NCI-H2196 treated with DMSO at 0.1 percent for 48 hours (cell line): ENCODE measurements at regions not wholly inside any gene's neighbourhood (a gene's known extent, or its start where the extent isn't known, plus 50 kb on each side); places are given as distances from the start of the nearest gene placed in this dataset.
"Not testable (repeated sequence)": the region's sequence is repeated elsewhere in the genome, so short reads cannot be mapped to it uniquely, and the experiment has no call there.

Experiments used
- DNase-seq: peaks from one replicate; lab custom pipeline; 2025; ENCODE audit not compliant: unreplicated experiment; lab: John Stamatoyannopoulos, UW

GRCh38 chr10:28733245-28733644 is 55.9 kb downstream of the BAMBI start:
- no peak for DNase-seq

DNA sequence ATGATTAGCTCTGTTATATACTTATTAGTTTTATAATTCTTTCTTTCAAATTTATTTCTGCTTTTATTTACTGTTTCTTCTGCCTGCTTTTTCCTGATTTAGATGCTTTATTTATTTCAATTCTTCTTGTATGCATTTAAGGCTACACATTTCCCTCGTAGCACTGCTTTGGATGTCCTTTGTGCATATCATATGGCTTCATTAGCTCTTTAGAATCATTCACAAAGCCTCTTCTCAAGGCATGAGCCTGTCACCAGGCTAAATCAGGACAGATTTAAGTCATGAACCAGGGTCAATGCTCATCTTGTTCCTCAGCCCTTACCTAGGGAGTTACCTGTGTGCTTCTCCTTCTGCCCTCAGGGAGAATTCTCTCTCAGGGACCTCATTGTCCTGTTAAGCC is 56.3 kb downstream of the BAMBI start:
- DNase-seq = no peak

DNA sequence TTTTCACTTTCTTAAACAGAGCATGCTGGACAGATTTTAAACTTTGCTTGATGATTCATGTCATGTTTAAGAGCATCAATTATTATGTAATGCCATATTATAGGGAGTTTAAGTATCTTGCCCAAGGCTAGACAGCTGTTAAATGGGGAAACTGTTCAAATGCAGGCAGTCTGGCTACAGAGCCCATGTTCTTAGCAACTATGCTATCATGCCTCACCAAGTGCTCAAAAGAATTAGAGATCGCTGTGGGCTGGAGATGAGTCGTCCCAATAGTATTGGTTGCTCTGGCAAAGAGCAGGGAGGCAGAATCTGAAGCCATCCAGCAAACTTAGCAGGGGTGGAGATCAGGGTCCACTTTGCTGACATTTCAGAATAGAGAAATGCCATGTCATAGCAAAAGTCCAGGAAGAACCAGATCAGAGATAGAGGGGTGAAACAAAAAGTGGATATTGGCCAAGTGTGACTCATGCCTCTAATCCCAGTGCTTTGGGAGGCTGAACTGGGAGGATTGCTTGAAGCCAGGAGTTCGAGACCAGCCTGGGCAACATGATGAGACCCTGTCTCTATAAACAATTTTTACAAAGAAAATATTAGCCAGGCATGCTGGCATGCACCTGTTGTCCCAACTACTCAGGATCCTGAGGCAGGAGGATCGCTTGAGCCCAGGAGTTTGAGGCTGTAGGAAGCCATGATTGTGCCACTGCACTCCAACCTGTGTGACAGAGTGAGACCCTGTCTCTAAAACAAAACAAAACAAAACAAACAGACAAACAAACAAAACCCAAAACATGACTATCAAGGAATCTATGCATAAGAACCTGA is 57.8 kb downstream of the BAMBI start:
- no peak for DNase-seq

DNA sequence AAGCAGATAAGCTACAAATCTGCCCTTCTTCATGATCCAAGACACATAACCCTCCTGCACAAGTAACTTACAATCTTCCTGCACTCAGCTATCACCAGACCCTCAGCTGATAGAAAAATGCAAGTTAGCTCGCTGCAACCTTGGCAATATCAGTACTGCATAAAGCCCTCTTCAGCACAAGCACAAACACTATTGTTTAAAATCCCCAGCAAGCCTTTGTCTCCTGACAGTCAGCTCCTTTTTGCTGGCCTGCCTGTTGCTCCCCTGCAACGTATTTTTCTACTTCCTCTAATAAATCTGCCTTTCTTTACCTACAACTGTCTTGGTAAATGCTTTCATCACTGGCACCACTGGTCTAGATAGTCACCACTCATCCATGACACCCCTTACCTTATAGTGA is 59.8 kb downstream of the BAMBI start:
- no peak for DNase-seq

DNA sequence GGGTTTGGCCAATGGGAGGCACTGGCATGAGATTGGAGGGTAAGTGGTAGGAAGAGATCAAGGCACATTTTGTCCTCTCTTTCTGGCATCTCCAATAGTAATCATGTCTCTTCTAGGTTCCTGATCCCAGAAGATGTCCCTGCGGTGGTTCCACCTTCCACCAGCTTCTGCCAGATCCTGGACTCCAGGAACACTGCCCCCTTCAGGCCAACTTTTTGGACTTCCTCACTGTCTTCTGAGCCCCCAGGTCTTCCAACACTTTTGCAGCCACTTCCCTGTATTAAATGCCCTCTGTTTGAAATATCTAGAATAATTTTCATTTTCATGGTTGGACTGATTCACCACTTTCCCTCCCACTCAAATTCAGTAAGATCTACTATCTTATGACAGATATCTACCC is 60.9 kb downstream of the BAMBI start:
- DNase-seq = no peak

- DNase-seq = no peak
Measured at GRCh38 chr10:28743576-28743975, 66.3 kb downstream of the BAMBI start.

DNA sequence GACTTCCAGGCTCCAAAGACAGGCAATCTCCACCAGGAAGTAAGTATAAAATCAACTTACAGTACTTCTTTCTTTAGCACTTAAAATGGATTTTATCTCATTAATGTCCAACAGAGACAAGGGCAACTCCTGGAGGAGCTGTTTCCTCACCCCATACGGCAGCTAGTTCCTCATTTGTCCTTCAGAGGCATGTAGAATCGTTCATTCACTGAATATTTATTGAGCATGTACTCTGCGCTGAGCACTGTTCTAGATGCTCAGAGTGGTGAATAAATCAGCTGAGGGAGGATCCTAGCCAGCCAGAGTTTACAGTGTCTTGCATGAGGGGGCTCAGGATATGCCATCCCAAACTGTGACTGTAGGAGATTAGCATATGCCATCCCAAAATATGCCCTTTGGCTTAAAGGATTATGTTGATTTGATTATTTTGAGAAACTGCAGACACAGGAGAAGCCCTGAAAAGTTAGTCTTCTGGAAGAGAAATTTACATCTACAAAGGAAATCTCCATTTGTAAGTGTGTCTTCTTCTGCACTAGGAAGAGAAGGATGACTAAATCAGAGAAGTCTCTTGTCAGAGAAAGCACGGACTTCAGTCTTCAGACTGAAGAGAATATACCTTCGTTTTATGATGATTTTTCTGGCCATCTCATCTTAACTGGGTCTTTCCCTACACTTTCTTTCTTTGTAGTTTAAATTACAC is 66.9 kb downstream of the BAMBI start:
- no peak for DNase-seq

- no peak for DNase-seq
Measured at GRCh38 chr10:28754930-28755718, 77.8 kb downstream of the BAMBI start.

DNA sequence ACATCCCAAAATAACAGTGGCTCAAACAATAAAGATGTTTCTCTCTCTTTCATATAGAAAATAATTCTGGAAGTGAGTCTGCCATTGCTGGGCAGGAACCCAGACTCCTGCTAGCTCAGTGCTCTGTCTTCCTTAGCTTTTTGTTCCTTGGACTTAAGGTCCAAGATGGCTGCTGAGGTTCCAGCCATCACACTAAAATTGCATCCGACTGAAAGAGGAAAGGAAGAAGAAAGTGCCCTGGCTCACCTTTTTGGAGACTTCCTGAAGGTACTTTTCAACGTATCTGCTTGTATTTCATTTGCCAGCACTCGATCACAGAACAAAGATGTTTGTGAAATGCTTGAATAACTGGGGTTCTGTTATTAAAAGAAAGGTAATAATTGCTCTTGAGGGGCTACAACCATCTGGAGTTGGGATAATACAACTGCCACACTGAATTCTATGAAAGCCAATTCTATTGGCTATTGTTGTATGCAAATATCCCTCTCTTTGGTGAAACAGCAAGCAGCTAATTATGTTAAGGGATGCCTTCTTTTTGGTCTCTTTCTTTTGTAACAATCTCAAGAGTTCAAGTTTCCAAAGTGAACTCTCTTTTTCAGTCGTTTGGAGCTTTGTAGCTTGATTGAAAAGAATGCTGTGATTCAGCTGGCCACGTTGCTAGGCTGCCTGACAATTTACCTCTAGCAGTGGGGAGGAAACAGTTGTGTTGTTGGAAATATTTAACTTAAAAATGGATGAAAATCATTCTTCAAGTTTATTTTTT is 83.9 kb downstream of the BAMBI start:
- no peak for DNase-seq

DNA sequence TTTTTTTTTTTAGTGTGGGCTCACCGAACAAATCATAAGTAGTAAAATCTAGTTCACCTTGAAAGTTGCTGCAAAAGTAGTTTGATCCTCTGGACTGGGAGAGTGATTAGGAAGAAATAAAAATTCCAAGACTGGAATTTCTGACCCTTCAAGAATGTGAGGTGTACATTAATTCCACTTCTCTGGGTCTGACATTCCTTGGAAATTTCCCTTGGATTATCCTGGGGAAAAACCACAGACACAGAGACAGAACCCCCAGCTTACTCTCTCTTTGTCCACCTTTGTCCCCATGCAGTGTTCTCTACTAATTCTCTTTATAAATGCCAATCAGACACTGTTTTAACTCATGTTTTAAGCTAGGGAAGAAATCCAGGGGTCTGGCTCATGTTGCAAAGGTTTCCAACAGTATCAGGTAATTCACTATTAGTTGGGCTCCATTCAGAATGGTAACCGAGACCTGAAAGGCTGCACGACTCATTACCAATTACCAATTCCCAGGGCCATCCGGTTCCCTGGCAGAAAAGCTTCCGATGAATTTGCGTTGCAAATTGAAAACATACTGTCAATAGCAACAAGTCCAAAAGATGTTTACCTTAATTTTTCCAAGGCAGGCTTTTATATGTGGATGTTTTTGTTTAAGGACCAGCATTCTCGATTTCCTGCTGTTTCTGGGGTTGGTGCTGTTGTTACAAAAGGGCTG is 86.3 kb downstream of the BAMBI start:
- no peak for DNase-seq

- DNase-seq = no peak
Measured at GRCh38 chr10:28765641-28766040, 88.3 kb downstream of the BAMBI start.

- no peak for DNase-seq
Measured at GRCh38 chr10:28768227-28768626, 90.9 kb downstream of the BAMBI start.

GRCh38 chr10:28769091-28769604 is 91.8 kb downstream of the BAMBI start:
- DNase-seq = no peak

GRCh38 chr10:28771580-28772090 is 94.3 kb downstream of the BAMBI start:
- DNase-seq = not testable (repeated sequence)

GRCh38 chr10:28774051-28774995 is 97.0 kb downstream of the BAMBI start:
- DNase-seq = peak; percentile 25

- no peak for DNase-seq
Measured at GRCh38 chr10:28775773-28776172, 98.5 kb downstream of the BAMBI start.

GRCh38 chr10:28776519-28776918 is 99.2 kb downstream of the BAMBI start:
- DNase-seq = no peak

DNA sequence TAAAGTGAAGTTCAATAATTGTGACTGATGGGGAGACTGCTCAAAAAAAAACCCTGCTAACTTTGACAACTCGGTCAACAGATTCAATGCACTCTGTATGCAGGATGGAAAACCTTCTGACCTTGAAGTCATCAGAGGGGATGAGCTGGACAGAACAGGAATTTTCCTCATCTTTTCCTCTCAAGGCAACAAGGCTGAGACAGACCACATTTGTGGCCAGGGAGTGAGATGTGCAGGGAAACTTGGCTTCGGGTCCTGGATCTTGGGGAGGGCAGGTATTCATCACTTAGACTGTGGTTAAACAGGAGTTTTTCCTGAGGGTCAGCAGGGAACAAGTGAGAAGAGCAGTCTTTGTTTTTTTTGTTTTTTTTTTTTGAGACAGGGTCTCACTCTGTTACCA is 100.6 kb downstream of the BAMBI start:
- DNase-seq = no peak

DNA sequence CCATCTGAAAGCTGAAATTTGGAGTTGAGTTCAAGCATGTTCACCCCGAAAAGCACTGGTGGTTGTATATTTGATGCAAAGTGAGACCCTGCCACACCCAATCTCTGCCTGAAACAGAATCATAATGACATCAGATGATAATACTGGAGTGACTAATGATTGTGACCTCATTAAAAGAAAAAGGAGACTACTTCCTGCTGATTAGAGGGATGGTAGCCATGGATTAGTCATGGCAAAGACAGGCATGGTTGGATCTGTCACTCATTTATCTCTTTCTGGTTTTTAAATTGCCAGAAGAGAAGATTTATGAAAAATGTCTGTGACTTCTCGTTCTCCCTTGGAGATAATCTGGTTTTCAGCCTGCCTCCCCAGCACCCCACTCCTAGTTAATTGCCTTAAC is 101.2 kb downstream of the BAMBI start:
- DNase-seq = no peak
